ENCODE measurements at regions not wholly inside any gene's neighbourhood (a gene's known extent, or its start where the extent isn't known, plus 50 kb on each side); places are given as distances from the start of the nearest gene placed in this dataset.

DNA sequence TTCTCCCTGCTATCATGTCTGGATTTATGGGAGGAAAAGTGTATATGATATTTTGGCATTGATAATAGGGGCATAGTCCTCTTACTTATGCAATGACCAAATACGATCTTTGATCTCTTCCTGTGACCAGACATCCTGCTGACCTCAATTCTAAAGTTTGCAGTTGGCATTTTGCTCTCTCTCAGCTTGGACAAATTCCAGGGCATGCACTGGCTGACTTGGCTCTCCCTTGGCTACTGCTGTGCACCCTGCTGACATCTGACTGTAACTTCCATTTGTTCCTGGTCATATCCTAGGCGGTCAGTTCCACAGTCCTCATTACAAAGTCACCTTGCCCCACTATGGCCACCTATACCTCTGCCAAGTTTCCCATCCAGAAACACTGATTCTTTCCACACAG lies 380.7 kb upstream of the NR5A2 start:
- Histone ChIP-seq H3K9me3 (ENCODE audit: control insufficient read depth, insufficient read depth, low read depth, low read length) (no peaks in the 10 kb centered on the region), H3K36me3 (ENCODE audit: control insufficient read depth in 2 of 2, insufficient read depth in 1 of 2, low read length in 2 of 2) (no peaks in the 10 kb centered on the region), H3K4me1 (ENCODE audit: control insufficient read depth, insufficient read depth, low read length) (no peaks in the 10 kb centered on the region), H3K27ac (ENCODE audit: extremely low read depth, low read depth, low read length) (no peak overlapping the region), H3K4me3 (ENCODE audit: low read depth, low read length) (no peak overlapping the region)
- no peak for TF ChIP-seq ZNF341 (tag by site-specific recombination; IDR thresholded peaks at IDR 0.05; ENCODE audit: low read depth)
- TF ChIP-seq ZNF629 (tag by site-specific recombination; IDR thresholded peaks at IDR 0.05): no peak
- no peak for TF ChIP-seq ZNF843 (tag by site-specific recombination; IDR thresholded peaks at IDR 0.05)
- TF ChIP-seq BCL11B (tag by site-specific recombination; IDR thresholded peaks at IDR 0.05; ENCODE audit: low read depth): no peak
- no peak for TF ChIP-seq ZNF521 (tag by site-specific recombination; IDR thresholded peaks at IDR 0.05)
- TF ChIP-seq, protein P1, sequence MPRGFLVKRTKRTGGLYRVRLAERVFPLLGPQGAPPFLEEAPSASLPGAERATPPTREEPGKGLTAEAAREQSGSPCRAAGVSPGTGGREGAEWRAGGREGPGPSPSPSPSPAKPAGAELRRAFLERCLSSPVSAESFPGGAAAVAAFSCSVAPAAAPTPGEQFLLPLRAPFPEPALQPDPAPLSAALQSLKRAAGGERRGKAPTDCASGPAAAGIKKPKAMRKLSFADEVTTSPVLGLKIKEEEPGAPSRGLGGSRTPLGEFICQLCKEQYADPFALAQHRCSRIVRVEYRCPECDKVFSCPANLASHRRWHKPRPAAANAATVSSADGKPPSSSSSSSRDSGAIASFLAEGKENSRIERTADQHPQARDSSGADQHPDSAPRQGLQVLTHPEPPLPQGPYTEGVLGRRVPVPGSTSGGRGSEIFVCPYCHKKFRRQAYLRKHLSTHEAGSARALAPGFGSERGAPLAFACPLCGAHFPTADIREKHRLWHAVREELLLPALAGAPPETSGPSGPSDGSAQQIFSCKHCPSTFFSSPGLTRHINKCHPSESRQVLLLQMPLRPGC (tag by site-specific recombination; IDR thresholded peaks at IDR 0.05): no peak
- TF ChIP-seq ZBTB8A (tag by site-specific recombination; IDR thresholded peaks at IDR 0.05): no peak
- TF ChIP-seq WT1 (tag by site-specific recombination; IDR thresholded peaks at IDR 0.05): no peak
- TF ChIP-seq YY1 (tag by site-specific recombination; IDR thresholded peaks at IDR 0.05): no peak
- TF ChIP-seq ZNF416 (tag by site-specific recombination; IDR thresholded peaks at IDR 0.05): no peak
- no peak for TF ChIP-seq ZNF529 (tag by site-specific recombination; IDR thresholded peaks at IDR 0.05; ENCODE audit: insufficient replicate concordance)
- TF ChIP-seq, protein P2, sequence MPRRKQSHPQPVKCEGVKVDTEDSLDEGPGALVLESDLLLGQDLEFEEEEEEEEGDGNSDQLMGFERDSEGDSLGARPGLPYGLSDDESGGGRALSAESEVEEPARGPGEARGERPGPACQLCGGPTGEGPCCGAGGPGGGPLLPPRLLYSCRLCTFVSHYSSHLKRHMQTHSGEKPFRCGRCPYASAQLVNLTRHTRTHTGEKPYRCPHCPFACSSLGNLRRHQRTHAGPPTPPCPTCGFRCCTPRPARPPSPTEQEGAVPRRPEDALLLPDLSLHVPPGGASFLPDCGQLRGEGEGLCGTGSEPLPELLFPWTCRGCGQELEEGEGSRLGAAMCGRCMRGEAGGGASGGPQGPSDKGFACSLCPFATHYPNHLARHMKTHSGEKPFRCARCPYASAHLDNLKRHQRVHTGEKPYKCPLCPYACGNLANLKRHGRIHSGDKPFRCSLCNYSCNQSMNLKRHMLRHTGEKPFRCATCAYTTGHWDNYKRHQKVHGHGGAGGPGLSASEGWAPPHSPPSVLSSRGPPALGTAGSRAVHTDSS (tag by site-specific recombination; IDR thresholded peaks at IDR 0.05): no peak
- TF ChIP-seq, protein P3, sequence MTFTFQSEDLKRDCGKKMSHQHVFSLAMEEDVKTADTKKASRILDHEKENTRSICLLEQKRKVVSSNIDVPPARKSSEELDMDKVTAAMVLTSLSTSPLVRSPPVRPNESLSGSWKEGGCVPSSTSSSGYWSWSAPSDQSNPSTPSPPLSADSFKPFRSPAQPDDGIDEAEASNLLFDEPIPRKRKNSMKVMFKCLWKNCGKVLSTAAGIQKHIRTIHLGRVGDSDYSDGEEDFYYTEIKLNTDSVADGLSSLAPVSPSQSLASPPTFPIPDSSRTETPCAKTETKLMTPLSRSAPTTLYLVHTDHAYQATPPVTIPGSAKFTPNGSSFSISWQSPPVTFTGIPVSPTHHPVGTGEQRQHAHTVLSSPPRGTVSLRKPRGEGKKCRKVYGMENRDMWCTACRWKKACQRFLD (tag by site-specific recombination; IDR thresholded peaks at IDR 0.05): no peak
- no peak for TF ChIP-seq ZNF112 (tag by site-specific recombination; IDR thresholded peaks at IDR 0.05)
- TF ChIP-seq ZNF48 (tag by site-specific recombination; IDR thresholded peaks at IDR 0.05): no peak
- ChIA-PET CTCF (no interaction called here), POLR2A (no interaction called here)

DNA sequence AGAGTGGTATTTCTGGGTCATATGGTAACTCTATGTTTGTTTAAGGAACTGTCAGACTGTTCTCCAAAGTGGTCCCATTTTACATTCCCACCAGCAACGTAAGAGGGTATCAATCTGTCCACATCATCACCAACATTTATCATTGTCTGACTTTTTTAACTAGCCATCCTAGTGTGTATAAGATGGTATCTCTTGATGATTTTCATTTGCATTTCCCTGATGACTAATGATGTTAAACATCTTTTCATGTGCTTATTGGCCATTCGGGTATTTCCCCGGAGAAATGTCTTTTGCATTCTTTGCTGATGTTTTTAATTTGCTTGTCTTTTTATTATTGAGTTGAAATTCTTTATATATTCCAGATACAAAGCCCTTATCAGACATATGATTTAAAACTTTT lies 370.1 kb upstream of the NR5A2 start:
- H3K4me3 ChIP-seq (ENCODE audit: low read depth, low read length): no peak overlapping the region
- no peak overlapping the region for H3K27ac ChIP-seq (ENCODE audit: extremely low read depth, low read depth, low read length)
- H3K36me3 ChIP-seq (ENCODE audit: control insufficient read depth in 2 of 2, insufficient read depth in 1 of 2, low read length in 2 of 2): no peaks in the 10 kb centered on the region
- ChIA-PET CTCF (no interaction called here), POLR2A (no interaction called here)
- no peaks in the 10 kb centered on the region for H3K4me1 ChIP-seq (ENCODE audit: control insufficient read depth, insufficient read depth, low read length)
- H3K9me3 ChIP-seq (ENCODE audit: control insufficient read depth, insufficient read depth, low read depth, low read length): no peaks in the 10 kb centered on the region
- TF ChIP-seq ZNF132 (tag by site-specific recombination; IDR thresholded peaks at IDR 0.05; ENCODE audit: borderline replicate concordance) (no peak), ZNF248 (tag by site-specific recombination; IDR thresholded peaks at IDR 0.05) (no peak), EGR2 (tag by site-specific recombination; IDR thresholded peaks at IDR 0.05; ENCODE audit: low read depth) (no peak), ZNF585B (tag by site-specific recombination; IDR thresholded peaks at IDR 0.05) (no peak), SALL2 (tag by site-specific recombination; IDR thresholded peaks at IDR 0.05; ENCODE audit: borderline replicate concordance) (no peak)
- TF ChIP-seq, protein P4, sequence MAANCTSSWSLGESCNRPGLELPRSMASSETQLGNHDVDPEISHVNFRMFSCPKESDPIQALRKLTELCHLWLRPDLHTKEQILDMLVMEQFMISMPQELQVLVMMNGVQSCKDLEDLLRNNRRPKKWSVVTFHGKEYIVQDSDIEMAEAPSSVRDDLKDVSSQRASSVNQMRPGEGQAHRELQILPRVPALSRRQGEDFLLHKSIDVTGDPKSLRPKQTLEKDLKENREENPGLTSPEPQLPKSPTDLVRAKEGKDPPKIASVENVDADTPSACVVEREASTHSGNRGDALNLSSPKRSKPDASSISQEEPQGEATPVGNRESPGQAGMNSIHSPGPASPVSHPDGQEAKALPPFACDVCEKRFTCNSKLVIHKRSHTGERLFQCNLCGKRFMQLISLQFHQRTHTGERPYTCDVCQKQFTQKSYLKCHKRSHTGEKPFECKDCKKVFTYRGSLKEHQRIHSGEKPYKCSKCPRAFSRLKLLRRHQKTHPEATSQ (tag by site-specific recombination; IDR thresholded peaks at IDR 0.05): no peak
- TF ChIP-seq, protein P5, sequence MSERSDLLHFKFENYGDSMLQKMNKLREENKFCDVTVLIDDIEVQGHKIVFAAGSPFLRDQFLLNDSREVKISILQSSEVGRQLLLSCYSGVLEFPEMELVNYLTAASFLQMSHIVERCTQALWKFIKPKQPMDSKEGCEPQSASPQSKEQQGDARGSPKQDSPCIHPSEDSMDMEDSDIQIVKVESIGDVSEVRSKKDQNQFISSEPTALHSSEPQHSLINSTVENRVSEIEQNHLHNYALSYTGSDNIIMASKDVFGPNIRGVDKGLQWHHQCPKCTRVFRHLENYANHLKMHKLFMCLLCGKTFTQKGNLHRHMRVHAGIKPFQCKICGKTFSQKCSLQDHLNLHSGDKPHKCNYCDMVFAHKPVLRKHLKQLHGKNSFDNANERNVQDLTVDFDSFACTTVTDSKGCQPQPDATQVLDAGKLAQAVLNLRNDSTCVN (tag by site-specific recombination; optimal IDR thresholded peaks at IDR 0.05): no peak
- TF ChIP-seq, protein P6, sequence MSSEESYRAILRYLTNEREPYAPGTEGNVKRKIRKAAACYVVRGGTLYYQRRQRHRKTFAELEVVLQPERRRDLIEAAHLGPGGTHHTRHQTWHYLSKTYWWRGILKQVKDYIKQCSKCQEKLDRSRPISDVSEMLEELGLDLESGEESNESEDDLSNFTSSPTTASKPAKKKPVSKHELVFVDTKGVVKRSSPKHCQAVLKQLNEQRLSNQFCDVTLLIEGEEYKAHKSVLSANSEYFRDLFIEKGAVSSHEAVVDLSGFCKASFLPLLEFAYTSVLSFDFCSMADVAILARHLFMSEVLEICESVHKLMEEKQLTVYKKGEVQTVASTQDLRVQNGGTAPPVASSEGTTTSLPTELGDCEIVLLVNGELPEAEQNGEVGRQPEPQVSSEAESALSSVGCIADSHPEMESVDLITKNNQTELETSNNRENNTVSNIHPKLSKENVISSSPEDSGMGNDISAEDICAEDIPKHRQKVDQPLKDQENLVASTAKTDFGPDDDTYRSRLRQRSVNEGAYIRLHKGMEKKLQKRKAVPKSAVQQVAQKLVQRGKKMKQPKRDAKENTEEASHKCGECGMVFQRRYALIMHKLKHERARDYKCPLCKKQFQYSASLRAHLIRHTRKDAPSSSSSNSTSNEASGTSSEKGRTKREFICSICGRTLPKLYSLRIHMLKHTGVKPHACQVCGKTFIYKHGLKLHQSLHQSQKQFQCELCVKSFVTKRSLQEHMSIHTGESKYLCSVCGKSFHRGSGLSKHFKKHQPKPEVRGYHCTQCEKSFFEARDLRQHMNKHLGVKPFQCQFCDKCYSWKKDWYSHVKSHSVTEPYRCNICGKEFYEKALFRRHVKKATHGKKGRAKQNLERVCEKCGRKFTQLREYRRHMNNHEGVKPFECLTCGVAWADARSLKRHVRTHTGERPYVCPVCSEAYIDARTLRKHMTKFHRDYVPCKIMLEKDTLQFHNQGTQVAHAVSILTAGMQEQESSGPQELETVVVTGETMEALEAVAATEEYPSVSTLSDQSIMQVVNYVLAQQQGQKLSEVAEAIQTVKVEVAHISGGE (tag by site-specific recombination; conservative IDR thresholded peaks at IDR 0.05; ENCODE audit: low read depth): no peak
- TF ChIP-seq, protein P7, sequence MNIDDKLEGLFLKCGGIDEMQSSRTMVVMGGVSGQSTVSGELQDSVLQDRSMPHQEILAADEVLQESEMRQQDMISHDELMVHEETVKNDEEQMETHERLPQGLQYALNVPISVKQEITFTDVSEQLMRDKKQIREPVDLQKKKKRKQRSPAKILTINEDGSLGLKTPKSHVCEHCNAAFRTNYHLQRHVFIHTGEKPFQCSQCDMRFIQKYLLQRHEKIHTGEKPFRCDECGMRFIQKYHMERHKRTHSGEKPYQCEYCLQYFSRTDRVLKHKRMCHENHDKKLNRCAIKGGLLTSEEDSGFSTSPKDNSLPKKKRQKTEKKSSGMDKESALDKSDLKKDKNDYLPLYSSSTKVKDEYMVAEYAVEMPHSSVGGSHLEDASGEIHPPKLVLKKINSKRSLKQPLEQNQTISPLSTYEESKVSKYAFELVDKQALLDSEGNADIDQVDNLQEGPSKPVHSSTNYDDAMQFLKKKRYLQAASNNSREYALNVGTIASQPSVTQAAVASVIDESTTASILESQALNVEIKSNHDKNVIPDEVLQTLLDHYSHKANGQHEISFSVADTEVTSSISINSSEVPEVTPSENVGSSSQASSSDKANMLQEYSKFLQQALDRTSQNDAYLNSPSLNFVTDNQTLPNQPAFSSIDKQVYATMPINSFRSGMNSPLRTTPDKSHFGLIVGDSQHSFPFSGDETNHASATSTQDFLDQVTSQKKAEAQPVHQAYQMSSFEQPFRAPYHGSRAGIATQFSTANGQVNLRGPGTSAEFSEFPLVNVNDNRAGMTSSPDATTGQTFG (tag by site-specific recombination; IDR thresholded peaks at IDR 0.05; ENCODE audit: borderline replicate concordance): no peak

Data from HEK293 (cell line).